Astrocyte (in vitro differentiated cells and primary cell): ENCODE measurements at regions not wholly inside any gene's neighbourhood (a gene's known extent, or its start where the extent isn't known, plus 50 kb on each side); places are given as distances from the start of the nearest gene placed in this dataset.

ENCODE experiments used
- DNase-seq: peaks from one replicate; pipeline ENCODE4 v3.0.0-alpha.2; 2010; ENCODE audit warnings: low read depth
- FAIRE-seq: peaks from 2 replicates; lab custom pipeline; 2011; peaks lifted over from hg19 to GRCh38; lab: Jason Lieb, UNC
- H2AFZ ChIP-seq: 2 replicates; pipeline ENCODE4 v1.6.0; 2012; ENCODE audit warnings: low read depth, low read length, inconsistent platforms
- H3K27ac ChIP-seq: 2 replicates; pipeline ENCODE4 v1.5.1; 2011; ENCODE audit warnings: low read depth, low read length, inconsistent platforms
- H3K27me3 ChIP-seq: 2 replicates; pipeline ENCODE4 v1.6.0; 2011; ENCODE audit warnings: low read length, inconsistent platforms; ENCODE audit not compliant: insufficient read depth
- H3K36me3 ChIP-seq: 2 replicates; pipeline ENCODE4 v1.5.1; 2011; ENCODE audit warnings: low read length, inconsistent platforms; ENCODE audit not compliant: insufficient read depth
- H3K4me1 ChIP-seq: 2 replicates; pipeline ENCODE4 v1.5.1; 2011; ENCODE audit warnings: low read length, inconsistent platforms; ENCODE audit not compliant: insufficient read depth
- H3K4me2 ChIP-seq: 2 replicates; pipeline ENCODE4 v1.6.0; 2012; ENCODE audit warnings: low read length, inconsistent platforms
- H3K4me3 ChIP-seq: 2 replicates; pipeline ENCODE4 v1.5.1; 2011; ENCODE audit warnings: low read depth, mild to moderate bottlenecking, low read length, inconsistent platforms; ENCODE audit not compliant: insufficient read depth
- H3K79me2 ChIP-seq: 2 replicates; pipeline ENCODE4 v1.6.0; 2012; ENCODE audit warnings: mild to moderate bottlenecking, low read length, inconsistent platforms; ENCODE audit not compliant: insufficient read depth
- H3K9ac ChIP-seq: 2 replicates; pipeline ENCODE4 v1.6.0; 2012; ENCODE audit warnings: mild to moderate bottlenecking, low read length, inconsistent platforms
- H3K9me3 ChIP-seq: 2 replicates; pipeline ENCODE4 v1.5.1; 2012; ENCODE audit warnings: low read depth, mild to moderate bottlenecking, low read length, inconsistent platforms; ENCODE audit not compliant: insufficient read depth
- H4K20me1 ChIP-seq: 2 replicates; pipeline ENCODE4 v1.6.0; 2012; ENCODE audit warnings: low read length, inconsistent platforms; ENCODE audit not compliant: insufficient read depth
- H3K27ac Mint-ChIP-seq: one replicate; pipeline ENCODE4 v1.8.0; 2021; ENCODE audit warnings: mild to moderate bottlenecking, mixed read lengths; ENCODE audit not compliant: unreplicated experiment
- H3K27me3 Mint-ChIP-seq: one replicate; pipeline ENCODE4 v1.8.0; 2021; ENCODE audit warnings: low read depth, mixed read lengths; ENCODE audit not compliant: unreplicated experiment
- H3K36me3 Mint-ChIP-seq: one replicate; pipeline ENCODE4 v1.8.0; 2021; ENCODE audit warnings: low read depth, mixed read lengths; ENCODE audit not compliant: unreplicated experiment
- H3K4me1 Mint-ChIP-seq: one replicate; pipeline ENCODE4 v1.8.0; 2021; ENCODE audit warnings: low read depth, mixed read lengths; ENCODE audit not compliant: unreplicated experiment
- H3K4me3 Mint-ChIP-seq: one replicate; pipeline ENCODE4 v1.8.0; 2021; ENCODE audit warnings: mild to moderate bottlenecking, moderate library complexity, mixed read lengths; ENCODE audit not compliant: unreplicated experiment
- H3K9me3 Mint-ChIP-seq: one replicate; pipeline ENCODE4 v1.8.0; 2021; ENCODE audit warnings: mild to moderate bottlenecking, mixed read lengths; ENCODE audit not compliant: unreplicated experiment
- EZH2 ChIP-seq: IDR thresholded peaks from 2 replicates; pipeline ENCODE4 v1.6.1; 2012; ENCODE audit warnings: mild to moderate bottlenecking, low read length, inconsistent platforms; ENCODE audit not compliant: insufficient read depth
- TF ChIP-seq, protein P1 (sequence below): IDR thresholded peaks from 2 replicates; pipeline ENCODE4 v1.5.1; 2011; ENCODE audit warnings: low read depth, mild to moderate bottlenecking, inconsistent platforms, low read length, moderate library complexity; ENCODE audit not compliant: insufficient read depth

- peak overlapping the region; percentile 20 for H3K27ac Mint-ChIP-seq
- DNase-seq (no peak), FAIRE-seq (no peak)
- no peaks in the 10 kb centered on the region for H4K20me1 ChIP-seq
- H3K27me3 ChIP-seq, result no peaks in the 10 kb centered on the region
- no peaks in the 10 kb centered on the region for H3K9me3 ChIP-seq
- H3K4me1 ChIP-seq, result no peaks in the 10 kb centered on the region
- H3K4me2 ChIP-seq, result no peak overlapping the region
- H3K4me3 ChIP-seq, result no peak overlapping the region
- no peak overlapping the region for H3K9ac ChIP-seq
- no peak overlapping the region for H2AFZ ChIP-seq
- no peaks in the 10 kb centered on the region for H3K4me1 Mint-ChIP-seq
- H3K9me3 Mint-ChIP-seq, result peaks cover 6% of the 10 kb centered on the region
- TF ChIP-seq, protein P1, sequence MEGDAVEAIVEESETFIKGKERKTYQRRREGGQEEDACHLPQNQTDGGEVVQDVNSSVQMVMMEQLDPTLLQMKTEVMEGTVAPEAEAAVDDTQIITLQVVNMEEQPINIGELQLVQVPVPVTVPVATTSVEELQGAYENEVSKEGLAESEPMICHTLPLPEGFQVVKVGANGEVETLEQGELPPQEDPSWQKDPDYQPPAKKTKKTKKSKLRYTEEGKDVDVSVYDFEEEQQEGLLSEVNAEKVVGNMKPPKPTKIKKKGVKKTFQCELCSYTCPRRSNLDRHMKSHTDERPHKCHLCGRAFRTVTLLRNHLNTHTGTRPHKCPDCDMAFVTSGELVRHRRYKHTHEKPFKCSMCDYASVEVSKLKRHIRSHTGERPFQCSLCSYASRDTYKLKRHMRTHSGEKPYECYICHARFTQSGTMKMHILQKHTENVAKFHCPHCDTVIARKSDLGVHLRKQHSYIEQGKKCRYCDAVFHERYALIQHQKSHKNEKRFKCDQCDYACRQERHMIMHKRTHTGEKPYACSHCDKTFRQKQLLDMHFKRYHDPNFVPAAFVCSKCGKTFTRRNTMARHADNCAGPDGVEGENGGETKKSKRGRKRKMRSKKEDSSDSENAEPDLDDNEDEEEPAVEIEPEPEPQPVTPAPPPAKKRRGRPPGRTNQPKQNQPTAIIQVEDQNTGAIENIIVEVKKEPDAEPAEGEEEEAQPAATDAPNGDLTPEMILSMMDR, result no peak
- no peak for TF ChIP-seq EZH2
- no peaks in the 10 kb centered on the region for H3K79me2 ChIP-seq
- H3K27me3 Mint-ChIP-seq, result peaks cover 4% of the 10 kb centered on the region
- no peaks in the 10 kb centered on the region for H3K36me3 Mint-ChIP-seq
- H3K36me3 ChIP-seq, result no peaks in the 10 kb centered on the region
- H3K27ac ChIP-seq, result no peak overlapping the region
- H3K4me3 Mint-ChIP-seq, result no peak overlapping the region
Measured at GRCh38 chr2:7670905-7671641, 753.9 kb downstream of the RNF144A start.

DNA sequence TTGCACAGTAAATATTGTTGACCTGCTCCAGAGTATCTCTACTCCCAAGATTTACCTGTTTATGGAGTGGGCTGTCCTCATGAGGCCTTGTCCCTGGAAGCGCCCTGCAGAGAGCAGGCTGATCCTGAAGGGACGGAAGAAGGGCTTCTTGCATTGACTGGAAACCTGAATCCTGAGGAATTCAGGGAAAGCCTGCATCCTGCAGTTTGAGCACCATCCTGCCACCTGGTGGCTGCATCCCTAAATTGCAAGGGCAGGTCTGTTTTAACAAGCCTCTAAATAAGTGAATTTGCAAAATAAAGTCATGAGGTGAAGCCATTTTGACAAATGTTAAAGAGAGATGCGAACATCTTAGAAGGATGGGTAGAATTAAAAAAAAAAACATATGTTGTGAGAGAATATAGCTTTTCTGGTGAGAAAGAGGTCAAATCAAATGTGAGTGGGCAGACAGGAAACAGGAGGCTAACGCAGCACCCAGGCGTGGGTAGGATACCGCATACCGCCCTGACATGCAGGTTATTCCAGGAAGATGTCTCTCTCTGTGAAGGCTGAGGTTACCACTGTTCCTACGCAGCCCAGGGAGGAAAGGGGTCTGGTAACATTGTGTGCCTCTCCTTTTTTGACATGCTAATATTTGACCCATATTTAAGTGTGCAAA lies 754.9 kb downstream of the RNF144A start:
- DNase-seq, result no peak
- Mint-ChIP-seq H3K27ac (peak overlapping the region; percentile 10), H3K9me3 (peaks cover 9% of the 10 kb centered on the region), H3K4me1 (no peaks in the 10 kb centered on the region), H3K4me3 (no peak overlapping the region), H3K36me3 (no peaks in the 10 kb centered on the region), H3K27me3 (peaks cover 4% of the 10 kb centered on the region)
- Histone ChIP-seq H3K9ac (no peak overlapping the region), H4K20me1 (no peaks in the 10 kb centered on the region), H3K9me3 (no peaks in the 10 kb centered on the region), H3K36me3 (no peaks in the 10 kb centered on the region), H3K4me3 (no peak overlapping the region), H3K79me2 (no peaks in the 10 kb centered on the region), H3K4me2 (no peak overlapping the region), H2AFZ (no peak overlapping the region), H3K27me3 (no peaks in the 10 kb centered on the region), H3K4me1 (no peaks in the 10 kb centered on the region), H3K27ac (no peak overlapping the region)
- no peak for FAIRE-seq
- no peak for TF ChIP-seq EZH2
- TF ChIP-seq, protein P1, result peak; percentile 57

DNA sequence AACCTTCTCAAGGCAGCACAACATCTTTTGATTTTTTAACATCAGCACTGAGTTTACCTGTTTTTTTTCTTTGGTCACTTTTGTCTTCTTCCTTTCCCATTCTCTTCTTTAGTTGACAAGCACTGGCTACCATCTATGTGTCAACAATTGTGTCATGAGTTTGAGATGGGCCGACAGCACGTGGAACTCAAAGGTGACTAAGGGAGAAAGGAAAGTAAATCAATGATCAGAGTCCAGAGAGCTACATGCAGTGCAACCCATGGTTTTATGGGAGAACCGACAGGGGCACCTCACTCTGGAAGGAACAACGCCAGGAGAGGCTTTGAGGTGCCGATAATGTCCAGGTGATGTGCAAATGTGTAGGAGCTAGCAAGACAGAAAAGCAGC lies 755.5 kb downstream of the RNF144A start:
- TF ChIP-seq EZH2, result no peak
- TF ChIP-seq, protein P1, result no peak
- DNase-seq (no peak), FAIRE-seq (no peak)
- Histone ChIP-seq H3K4me3 (no peak overlapping the region), H3K9ac (no peak overlapping the region), H3K4me2 (no peak overlapping the region), H3K27me3 (no peaks in the 10 kb centered on the region), H4K20me1 (no peaks in the 10 kb centered on the region), H3K9me3 (no peaks in the 10 kb centered on the region), H3K4me1 (no peaks in the 10 kb centered on the region), H3K79me2 (no peaks in the 10 kb centered on the region), H2AFZ (no peak overlapping the region), H3K27ac (no peak overlapping the region), H3K36me3 (no peaks in the 10 kb centered on the region)
- H3K4me3 Mint-ChIP-seq, result no peak overlapping the region
- no peaks in the 10 kb centered on the region for H3K4me1 Mint-ChIP-seq
- peaks cover 4% of the 10 kb centered on the region for H3K27me3 Mint-ChIP-seq
- peaks cover 9% of the 10 kb centered on the region for H3K9me3 Mint-ChIP-seq
- H3K27ac Mint-ChIP-seq, result no peak overlapping the region
- H3K36me3 Mint-ChIP-seq, result no peaks in the 10 kb centered on the region
